GM12864 (cell line): ENCODE measurements at regions not wholly inside any gene's neighbourhood (a gene's known extent, or its start where the extent isn't known, plus 50 kb on each side); places are given as distances from the start of the nearest gene placed in this dataset.

Experiments used
- DNase-seq: peaks from one replicate; pipeline ENCODE4 v3.0.0-alpha.2; 2011; ENCODE audit warnings: low read depth
- H3K4me3 ChIP-seq: 2 replicates; pipeline ENCODE4 v1.5.1; 2011; ENCODE audit warnings: mild to moderate bottlenecking, low read depth, low read length, control low read depth
- TF ChIP-seq, protein P1 (sequence below): IDR thresholded peaks from 2 replicates; pipeline ENCODE4 v1.5.1; 2011; ENCODE audit warnings: low read depth, mild to moderate bottlenecking, moderate library complexity, low read length, control low read depth, inconsistent platforms; ENCODE audit errors: missing control alignments

DNA sequence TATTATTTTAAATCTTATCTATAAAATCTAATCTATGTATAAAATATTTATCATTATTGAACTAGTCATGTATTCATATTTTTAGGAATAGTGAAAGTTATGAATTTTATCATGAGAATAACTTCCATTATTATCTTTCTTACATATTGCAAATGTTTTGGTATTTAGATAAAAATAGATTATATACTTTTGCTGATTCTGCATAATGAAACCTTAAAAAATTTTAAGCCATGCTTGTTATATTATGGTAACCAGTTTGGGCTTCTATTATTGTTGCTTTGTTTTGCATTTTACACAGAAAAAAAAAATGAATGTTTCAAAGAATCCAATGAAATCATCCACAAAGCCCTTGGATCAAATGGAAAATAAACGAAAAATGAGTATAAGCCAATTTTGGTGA is 772.5 kb downstream of the NR2F1-AS1 start:
- TF ChIP-seq, protein P1, sequence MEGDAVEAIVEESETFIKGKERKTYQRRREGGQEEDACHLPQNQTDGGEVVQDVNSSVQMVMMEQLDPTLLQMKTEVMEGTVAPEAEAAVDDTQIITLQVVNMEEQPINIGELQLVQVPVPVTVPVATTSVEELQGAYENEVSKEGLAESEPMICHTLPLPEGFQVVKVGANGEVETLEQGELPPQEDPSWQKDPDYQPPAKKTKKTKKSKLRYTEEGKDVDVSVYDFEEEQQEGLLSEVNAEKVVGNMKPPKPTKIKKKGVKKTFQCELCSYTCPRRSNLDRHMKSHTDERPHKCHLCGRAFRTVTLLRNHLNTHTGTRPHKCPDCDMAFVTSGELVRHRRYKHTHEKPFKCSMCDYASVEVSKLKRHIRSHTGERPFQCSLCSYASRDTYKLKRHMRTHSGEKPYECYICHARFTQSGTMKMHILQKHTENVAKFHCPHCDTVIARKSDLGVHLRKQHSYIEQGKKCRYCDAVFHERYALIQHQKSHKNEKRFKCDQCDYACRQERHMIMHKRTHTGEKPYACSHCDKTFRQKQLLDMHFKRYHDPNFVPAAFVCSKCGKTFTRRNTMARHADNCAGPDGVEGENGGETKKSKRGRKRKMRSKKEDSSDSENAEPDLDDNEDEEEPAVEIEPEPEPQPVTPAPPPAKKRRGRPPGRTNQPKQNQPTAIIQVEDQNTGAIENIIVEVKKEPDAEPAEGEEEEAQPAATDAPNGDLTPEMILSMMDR: no peak
- no peak for DNase-seq

DNA sequence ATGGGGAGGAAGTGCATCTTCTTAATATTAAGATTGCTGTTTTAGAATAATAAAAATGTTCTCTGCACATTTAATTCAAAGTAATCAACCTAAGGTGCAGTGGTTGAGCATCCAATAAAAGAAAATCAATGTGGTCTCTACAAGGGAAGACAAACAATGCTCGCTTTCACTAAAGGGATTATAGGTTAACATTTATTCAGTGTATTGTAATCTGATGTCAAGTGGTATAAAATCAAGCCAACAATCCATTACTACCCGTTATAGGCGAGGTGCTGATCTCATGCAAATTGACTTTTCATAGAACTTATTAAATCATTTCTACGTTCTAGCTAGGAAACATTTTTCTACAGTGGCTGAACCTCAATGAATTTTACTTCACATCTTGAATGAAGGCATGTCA is 773.9 kb downstream of the NR2F1-AS1 start:
- TF ChIP-seq, protein P1: no peak
- H3K4me3 ChIP-seq: no peak overlapping the region
- DNase-seq: no peak

More for the DNA sequence above, 772.5 kb downstream of the NR2F1-AS1 start:
- H3K4me3 ChIP-seq: no peak overlapping the region

DNA sequence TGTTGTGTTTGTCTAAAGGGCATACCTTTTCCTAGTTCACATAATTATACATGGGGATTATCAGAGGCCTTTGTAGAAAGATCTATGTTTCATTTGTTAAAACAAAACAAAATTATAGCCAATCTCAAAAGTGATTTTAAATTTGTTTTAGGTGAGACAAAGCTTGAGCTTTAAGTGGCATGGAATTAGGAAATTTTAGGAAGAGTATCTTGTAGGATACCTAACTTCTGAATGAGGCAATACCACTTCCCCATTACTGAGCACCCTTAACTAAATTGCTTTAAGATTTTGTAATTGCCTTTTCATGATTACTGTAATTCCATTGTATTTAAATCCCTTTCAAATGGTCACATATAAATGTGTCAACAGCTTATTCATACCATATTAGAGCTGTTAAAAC is 775.6 kb downstream of the NR2F1-AS1 start:
- no peak for DNase-seq

GRCh38 chr5:92801911-92802310 is 779.1 kb downstream of the NR2F1-AS1 start:
- no peak overlapping the region for H3K4me3 ChIP-seq
- no peak for DNase-seq

More for the DNA sequence above, 775.6 kb downstream of the NR2F1-AS1 start:
- TF ChIP-seq, protein P1: no peak
- no peak overlapping the region for H3K4me3 ChIP-seq

GRCh38 chr5:92800365-92800764 is 780.7 kb downstream of the NR2F1-AS1 start:
- TF ChIP-seq, protein P1: no peak
- no peak overlapping the region for H3K4me3 ChIP-seq
- DNase-seq: no peak

More at GRCh38 chr5:92801911-92802310, 779.1 kb downstream of the NR2F1-AS1 start:
- TF ChIP-seq, protein P1: no peak

GRCh38 chr5:92795633-92796032 is 785.4 kb downstream of the NR2F1-AS1 start:
- no peak for DNase-seq
- TF ChIP-seq, protein P1: no peak
- H3K4me3 ChIP-seq: no peak overlapping the region

DNA sequence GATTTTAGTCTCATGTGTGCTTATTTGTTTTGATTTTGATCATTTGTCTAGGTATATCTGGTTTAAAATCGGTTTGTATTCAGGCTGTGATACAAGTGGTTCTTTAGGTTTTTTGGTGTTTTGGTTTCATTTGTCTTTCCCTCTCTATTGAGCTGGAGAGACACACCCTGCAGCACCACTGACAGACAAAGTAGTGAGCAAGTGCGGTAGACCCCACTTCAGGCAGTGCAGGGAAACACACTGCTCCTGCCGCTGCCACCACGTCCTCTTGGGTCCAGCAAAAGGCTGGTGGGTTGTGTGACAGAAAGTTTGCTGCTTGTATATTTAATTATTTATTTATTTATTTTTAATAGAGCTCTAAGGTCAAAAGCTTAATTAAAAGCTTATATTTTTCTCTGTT is 801.0 kb downstream of the NR2F1-AS1 start:
- H3K4me3 ChIP-seq: no peak overlapping the region
- no peak for DNase-seq
- TF ChIP-seq, protein P1: no peak
